Erythroblast (primary cell): ENCODE measurements at regions not wholly inside any gene's neighbourhood (a gene's known extent, or its start where the extent isn't known, plus 50 kb on each side); places are given as distances from the start of the nearest gene placed in this dataset.

Experiments
- GATA1 ChIP-seq: IDR thresholded peaks from 2 replicates; pipeline ENCODE4 v1.6.1; 2011; ENCODE audit warnings: low read depth, mild to moderate bottlenecking, control low read depth, low read length, moderate library complexity
- POLR2A ChIP-seq: IDR thresholded peaks from 2 replicates; pipeline ENCODE4 v1.6.1; 2011; ENCODE audit warnings: mild to moderate bottlenecking, low read length

GRCh38 chr6:138609801-138610430, 110.6 kb upstream of the NHSL1 start:
- TF ChIP-seq POLR2A = no peak
- no peak for TF ChIP-seq GATA1
